HEK293 (cell line): ENCODE measurements at regions not wholly inside any gene's neighbourhood (a gene's known extent, or its start where the extent isn't known, plus 50 kb on each side); places are given as distances from the start of the nearest gene placed in this dataset.

Experiments
- CTCF ChIA-PET: fragments of 350-600 bp; formaldehyde crosslinking; extraction: SDS; loops from one replicate; lab custom pipeline; 2021; ENCODE audit warnings: antibody characterized with exemption; lab: Yijun Ruan, JAX
- POLR2A ChIA-PET: fragments of 300-600 bp; formaldehyde crosslinking; extraction: SDS; loops from one replicate; lab custom pipeline; 2020; ENCODE audit warnings: antibody characterized with exemption, inconsistent platforms; lab: Yijun Ruan, JAX
- H3K27ac ChIP-seq: fragments of 200-500 bp; sonication (Bioruptor generic); 2 replicates; pipeline ENCODE4 v1.5.1; 2014; ENCODE audit warnings: low read depth, low read length, control low read depth, inconsistent platforms; ENCODE audit errors: extremely low read depth
- H3K36me3 ChIP-seq, 2 experiments: fragments of 200-500 bp in 1 of 2; sonication (Bioruptor generic) in 1 of 2; 1 replicate in 1 of 2; 2 replicates in 1 of 2; pipeline ENCODE4 v1.5.1; 2014 to 2017; ENCODE audit warnings: inconsistent platforms in 2 of 2, low read length in 2 of 2; ENCODE audit not compliant: control insufficient read depth in 2 of 2, insufficient read depth in 1 of 2
- H3K4me1 ChIP-seq: fragments of 200-500 bp; sonication (Bioruptor generic); 2 replicates; pipeline ENCODE4 v1.5.1; 2014; ENCODE audit warnings: mild to moderate bottlenecking, low read length, inconsistent platforms; ENCODE audit not compliant: control insufficient read depth, insufficient read depth
- H3K4me3 ChIP-seq: 2 replicates; pipeline ENCODE4 v1.5.1; 2011; ENCODE audit warnings: low read depth, mild to moderate bottlenecking, control low read depth, low read length, moderate library complexity
- H3K9me3 ChIP-seq: fragments of 200-500 bp; sonication (Bioruptor generic); 2 replicates; pipeline ENCODE4 v1.5.1; 2014; ENCODE audit warnings: low read depth, low read length, inconsistent platforms; ENCODE audit not compliant: control insufficient read depth, insufficient read depth
- CTCF ChIP-seq: fragments of 450-650 bp; formaldehyde crosslinking; IDR thresholded peaks from 2 replicates; pipeline ENCODE4 v1.5.1; 2016; ENCODE audit warnings: missing biosample characterization, missing genetic modification characterization
- ELK4 ChIP-seq: IDR thresholded peaks from 2 replicates; pipeline ENCODE4 v1.6.1; 2011; ENCODE audit warnings: mild to moderate bottlenecking, low read depth, low read length, borderline replicate concordance
- FEZF1 ChIP-seq: fragments of 450-650 bp; formaldehyde crosslinking; IDR thresholded peaks from 2 replicates; pipeline ENCODE4 v1.5.1; 2016; ENCODE audit warnings: missing biosample characterization, missing genetic modification characterization
- KLF7 ChIP-seq: fragments of 450-650 bp; formaldehyde crosslinking; IDR thresholded peaks from 2 replicates; pipeline ENCODE4 v1.5.1; 2016; ENCODE audit warnings: missing biosample characterization, missing genetic modification characterization, borderline replicate concordance
- ZBTB48 ChIP-seq: fragments of 450-650 bp; formaldehyde crosslinking; IDR thresholded peaks from 2 replicates; pipeline ENCODE4 v1.5.1; 2016; ENCODE audit warnings: missing biosample characterization, missing genetic modification characterization
- ZNF10 ChIP-seq: fragments of 450-650 bp; formaldehyde crosslinking; IDR thresholded peaks from 2 replicates; pipeline ENCODE4 v1.5.1; 2017; ENCODE audit warnings: missing biosample characterization, missing genetic modification characterization
- ZNF248 ChIP-seq: fragments of 450-650 bp; formaldehyde crosslinking; IDR thresholded peaks from 2 replicates; pipeline ENCODE4 v1.5.1; 2017; ENCODE audit warnings: missing biosample characterization, missing genetic modification characterization
- ZNF600 ChIP-seq: fragments of 450-650 bp; formaldehyde crosslinking; IDR thresholded peaks from 2 replicates; pipeline ENCODE4 v1.5.1; 2016; ENCODE audit warnings: missing biosample characterization, missing genetic modification characterization
- ZNF624 ChIP-seq: fragments of 450-650 bp; formaldehyde crosslinking; IDR thresholded peaks from 2 replicates; pipeline ENCODE4 v1.5.1; 2017; ENCODE audit warnings: missing biosample characterization, missing genetic modification characterization
- ZNF654 ChIP-seq: fragments of 450-650 bp; formaldehyde crosslinking; IDR thresholded peaks from 2 replicates; pipeline ENCODE4 v1.5.1; 2016; ENCODE audit warnings: low read depth, missing biosample characterization, missing genetic modification characterization
- ZNF677 ChIP-seq: fragments of 450-650 bp; IDR thresholded peaks from 2 replicates; pipeline ENCODE4 v1.5.0; 2018; ENCODE audit warnings: missing biosample characterization, mild to moderate bottlenecking, missing genetic modification characterization, moderate library complexity
- ZNF843 ChIP-seq: fragments of 450-650 bp; formaldehyde crosslinking; IDR thresholded peaks from 2 replicates; pipeline ENCODE4 v1.5.1; 2016; ENCODE audit warnings: missing biosample characterization, missing genetic modification characterization
- TF ChIP-seq, protein P1 (sequence below): fragments of 450-650 bp; IDR thresholded peaks from 2 replicates; pipeline ENCODE4 v1.5.1; 2018; ENCODE audit warnings: missing biosample characterization, mild to moderate bottlenecking, missing genetic modification characterization
- TF ChIP-seq, protein P2 (sequence below): fragments of 450-650 bp; formaldehyde crosslinking; IDR thresholded peaks from 2 replicates; pipeline ENCODE4 v1.5.1; 2016; ENCODE audit warnings: missing biosample characterization, missing genetic modification characterization, borderline replicate concordance
- TF ChIP-seq, protein P3 (sequence below): fragments of 450-650 bp; formaldehyde crosslinking; IDR thresholded peaks from 2 replicates; pipeline ENCODE4 v1.5.1; 2016; ENCODE audit warnings: missing biosample characterization, missing genetic modification characterization
- TF ChIP-seq, protein P4 (sequence below): fragments of 450-650 bp; formaldehyde crosslinking; IDR thresholded peaks from 2 replicates; pipeline ENCODE4 v1.5.1; 2017; ENCODE audit warnings: missing biosample characterization, missing genetic modification characterization
- TF ChIP-seq, protein P5 (sequence below): fragments of 450-650 bp; formaldehyde crosslinking; IDR thresholded peaks from 2 replicates; pipeline ENCODE4 v1.5.1; 2017; ENCODE audit warnings: missing biosample characterization, missing genetic modification characterization
- TF ChIP-seq, protein P6 (sequence below): fragments of 450-650 bp; formaldehyde crosslinking; IDR thresholded peaks from 2 replicates; pipeline ENCODE4 v1.5.1; 2016; ENCODE audit warnings: missing biosample characterization, missing genetic modification characterization

DNA sequence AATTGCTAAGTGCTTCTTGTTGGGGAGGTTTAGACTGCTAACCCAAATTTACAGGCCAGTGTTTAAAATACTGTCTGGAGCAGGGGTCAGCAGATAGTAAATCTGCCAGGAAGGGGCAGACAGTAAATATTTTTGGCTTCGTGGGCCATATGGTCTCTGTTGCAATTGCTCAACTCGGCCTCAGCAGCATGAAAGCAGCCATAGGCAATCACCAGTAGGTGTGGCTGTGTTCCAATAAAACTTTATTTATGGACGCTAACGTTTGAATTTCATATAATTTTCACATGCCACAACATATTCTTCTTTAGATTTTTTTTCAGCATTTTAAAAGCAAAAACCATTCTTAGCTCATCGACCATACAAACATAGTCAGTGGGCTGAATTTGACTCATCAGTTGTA lies 172.7 kb downstream of the BRINP2 start:
- CTCF ChIA-PET = interaction anchor here (0.6 to 1.0 kb wide), 2 partner anchors 11 to 12 kb away, joined by 3 read pairs; no protein-coding TSS in a partner anchor
- H3K4me1 ChIP-seq = peaks cover 20% of the 10 kb centered on the region
- POLR2A ChIA-PET = no interaction called here
- H3K27ac ChIP-seq = 0 out of 2 replicates have a peak overlapping the region, but pooled peaks have one; percentile 4
- H3K36me3 ChIP-seq = no peaks in the 10 kb centered on the region
- no peaks in the 10 kb centered on the region for H3K9me3 ChIP-seq
- H3K4me3 ChIP-seq = no peak overlapping the region
- TF ChIP-seq ZNF600 (tag by site-specific recombination) = no peak
- no peak for TF ChIP-seq ZNF248 (tag by site-specific recombination)
- peak; percentile 75 for TF ChIP-seq ZNF10 (tag by site-specific recombination)
- TF ChIP-seq ZNF624 = no peak
- TF ChIP-seq, protein P1, sequence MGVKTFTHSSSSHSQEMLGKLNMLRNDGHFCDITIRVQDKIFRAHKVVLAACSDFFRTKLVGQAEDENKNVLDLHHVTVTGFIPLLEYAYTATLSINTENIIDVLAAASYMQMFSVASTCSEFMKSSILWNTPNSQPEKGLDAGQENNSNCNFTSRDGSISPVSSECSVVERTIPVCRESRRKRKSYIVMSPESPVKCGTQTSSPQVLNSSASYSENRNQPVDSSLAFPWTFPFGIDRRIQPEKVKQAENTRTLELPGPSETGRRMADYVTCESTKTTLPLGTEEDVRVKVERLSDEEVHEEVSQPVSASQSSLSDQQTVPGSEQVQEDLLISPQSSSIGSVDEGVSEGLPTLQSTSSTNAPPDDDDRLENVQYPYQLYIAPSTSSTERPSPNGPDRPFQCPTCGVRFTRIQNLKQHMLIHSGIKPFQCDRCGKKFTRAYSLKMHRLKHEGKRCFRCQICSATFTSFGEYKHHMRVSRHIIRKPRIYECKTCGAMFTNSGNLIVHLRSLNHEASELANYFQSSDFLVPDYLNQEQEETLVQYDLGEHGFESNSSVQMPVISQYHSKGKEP = 0 out of 2 replicates have a peak, but pooled peaks have one; percentile 9
- TF ChIP-seq, protein P2, sequence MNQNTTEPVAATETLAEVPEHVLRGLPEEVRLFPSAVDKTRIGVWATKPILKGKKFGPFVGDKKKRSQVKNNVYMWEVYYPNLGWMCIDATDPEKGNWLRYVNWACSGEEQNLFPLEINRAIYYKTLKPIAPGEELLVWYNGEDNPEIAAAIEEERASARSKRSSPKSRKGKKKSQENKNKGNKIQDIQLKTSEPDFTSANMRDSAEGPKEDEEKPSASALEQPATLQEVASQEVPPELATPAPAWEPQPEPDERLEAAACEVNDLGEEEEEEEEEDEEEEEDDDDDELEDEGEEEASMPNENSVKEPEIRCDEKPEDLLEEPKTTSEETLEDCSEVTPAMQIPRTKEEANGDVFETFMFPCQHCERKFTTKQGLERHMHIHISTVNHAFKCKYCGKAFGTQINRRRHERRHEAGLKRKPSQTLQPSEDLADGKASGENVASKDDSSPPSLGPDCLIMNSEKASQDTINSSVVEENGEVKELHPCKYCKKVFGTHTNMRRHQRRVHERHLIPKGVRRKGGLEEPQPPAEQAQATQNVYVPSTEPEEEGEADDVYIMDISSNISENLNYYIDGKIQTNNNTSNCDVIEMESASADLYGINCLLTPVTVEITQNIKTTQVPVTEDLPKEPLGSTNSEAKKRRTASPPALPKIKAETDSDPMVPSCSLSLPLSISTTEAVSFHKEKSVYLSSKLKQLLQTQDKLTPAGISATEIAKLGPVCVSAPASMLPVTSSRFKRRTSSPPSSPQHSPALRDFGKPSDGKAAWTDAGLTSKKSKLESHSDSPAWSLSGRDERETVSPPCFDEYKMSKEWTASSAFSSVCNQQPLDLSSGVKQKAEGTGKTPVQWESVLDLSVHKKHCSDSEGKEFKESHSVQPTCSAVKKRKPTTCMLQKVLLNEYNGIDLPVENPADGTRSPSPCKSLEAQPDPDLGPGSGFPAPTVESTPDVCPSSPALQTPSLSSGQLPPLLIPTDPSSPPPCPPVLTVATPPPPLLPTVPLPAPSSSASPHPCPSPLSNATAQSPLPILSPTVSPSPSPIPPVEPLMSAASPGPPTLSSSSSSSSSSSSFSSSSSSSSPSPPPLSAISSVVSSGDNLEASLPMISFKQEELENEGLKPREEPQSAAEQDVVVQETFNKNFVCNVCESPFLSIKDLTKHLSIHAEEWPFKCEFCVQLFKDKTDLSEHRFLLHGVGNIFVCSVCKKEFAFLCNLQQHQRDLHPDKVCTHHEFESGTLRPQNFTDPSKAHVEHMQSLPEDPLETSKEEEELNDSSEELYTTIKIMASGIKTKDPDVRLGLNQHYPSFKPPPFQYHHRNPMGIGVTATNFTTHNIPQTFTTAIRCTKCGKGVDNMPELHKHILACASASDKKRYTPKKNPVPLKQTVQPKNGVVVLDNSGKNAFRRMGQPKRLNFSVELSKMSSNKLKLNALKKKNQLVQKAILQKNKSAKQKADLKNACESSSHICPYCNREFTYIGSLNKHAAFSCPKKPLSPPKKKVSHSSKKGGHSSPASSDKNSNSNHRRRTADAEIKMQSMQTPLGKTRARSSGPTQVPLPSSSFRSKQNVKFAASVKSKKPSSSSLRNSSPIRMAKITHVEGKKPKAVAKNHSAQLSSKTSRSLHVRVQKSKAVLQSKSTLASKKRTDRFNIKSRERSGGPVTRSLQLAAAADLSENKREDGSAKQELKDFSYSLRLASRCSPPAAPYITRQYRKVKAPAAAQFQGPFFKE (tag by site-specific recombination) = no peak
- no peak for TF ChIP-seq ELK4
- TF ChIP-seq, protein P3, sequence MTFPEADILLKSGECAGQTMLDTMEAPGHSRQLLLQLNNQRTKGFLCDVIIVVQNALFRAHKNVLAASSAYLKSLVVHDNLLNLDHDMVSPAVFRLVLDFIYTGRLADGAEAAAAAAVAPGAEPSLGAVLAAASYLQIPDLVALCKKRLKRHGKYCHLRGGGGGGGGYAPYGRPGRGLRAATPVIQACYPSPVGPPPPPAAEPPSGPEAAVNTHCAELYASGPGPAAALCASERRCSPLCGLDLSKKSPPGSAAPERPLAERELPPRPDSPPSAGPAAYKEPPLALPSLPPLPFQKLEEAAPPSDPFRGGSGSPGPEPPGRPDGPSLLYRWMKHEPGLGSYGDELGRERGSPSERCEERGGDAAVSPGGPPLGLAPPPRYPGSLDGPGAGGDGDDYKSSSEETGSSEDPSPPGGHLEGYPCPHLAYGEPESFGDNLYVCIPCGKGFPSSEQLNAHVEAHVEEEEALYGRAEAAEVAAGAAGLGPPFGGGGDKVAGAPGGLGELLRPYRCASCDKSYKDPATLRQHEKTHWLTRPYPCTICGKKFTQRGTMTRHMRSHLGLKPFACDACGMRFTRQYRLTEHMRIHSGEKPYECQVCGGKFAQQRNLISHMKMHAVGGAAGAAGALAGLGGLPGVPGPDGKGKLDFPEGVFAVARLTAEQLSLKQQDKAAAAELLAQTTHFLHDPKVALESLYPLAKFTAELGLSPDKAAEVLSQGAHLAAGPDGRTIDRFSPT (tag by site-specific recombination) = no peak
- TF ChIP-seq, protein P4, sequence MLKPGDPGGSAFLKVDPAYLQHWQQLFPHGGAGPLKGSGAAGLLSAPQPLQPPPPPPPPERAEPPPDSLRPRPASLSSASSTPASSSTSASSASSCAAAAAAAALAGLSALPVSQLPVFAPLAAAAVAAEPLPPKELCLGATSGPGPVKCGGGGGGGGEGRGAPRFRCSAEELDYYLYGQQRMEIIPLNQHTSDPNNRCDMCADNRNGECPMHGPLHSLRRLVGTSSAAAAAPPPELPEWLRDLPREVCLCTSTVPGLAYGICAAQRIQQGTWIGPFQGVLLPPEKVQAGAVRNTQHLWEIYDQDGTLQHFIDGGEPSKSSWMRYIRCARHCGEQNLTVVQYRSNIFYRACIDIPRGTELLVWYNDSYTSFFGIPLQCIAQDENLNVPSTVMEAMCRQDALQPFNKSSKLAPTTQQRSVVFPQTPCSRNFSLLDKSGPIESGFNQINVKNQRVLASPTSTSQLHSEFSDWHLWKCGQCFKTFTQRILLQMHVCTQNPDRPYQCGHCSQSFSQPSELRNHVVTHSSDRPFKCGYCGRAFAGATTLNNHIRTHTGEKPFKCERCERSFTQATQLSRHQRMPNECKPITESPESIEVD (tag by site-specific recombination) = 0 out of 2 replicates have a peak, but pooled peaks have one; percentile 10
- peak; percentile 66 for TF ChIP-seq FEZF1 (tag by site-specific recombination)
- TF ChIP-seq ZNF843 (tag by site-specific recombination) = no peak
- TF ChIP-seq ZNF677 (tag by site-specific recombination) = no peak
- TF ChIP-seq, protein P5, sequence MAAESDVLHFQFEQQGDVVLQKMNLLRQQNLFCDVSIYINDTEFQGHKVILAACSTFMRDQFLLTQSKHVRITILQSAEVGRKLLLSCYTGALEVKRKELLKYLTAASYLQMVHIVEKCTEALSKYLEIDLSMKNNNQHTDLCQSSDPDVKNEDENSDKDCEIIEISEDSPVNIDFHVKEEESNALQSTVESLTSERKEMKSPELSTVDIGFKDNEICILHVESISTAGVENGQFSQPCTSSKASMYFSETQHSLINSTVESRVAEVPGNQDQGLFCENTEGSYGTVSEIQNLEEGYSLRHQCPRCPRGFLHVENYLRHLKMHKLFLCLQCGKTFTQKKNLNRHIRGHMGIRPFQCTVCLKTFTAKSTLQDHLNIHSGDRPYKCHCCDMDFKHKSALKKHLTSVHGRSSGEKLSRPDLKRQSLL (tag by site-specific recombination) = no peak
- peak; percentile 8; the same call in 1 of the 2 replicates for TF ChIP-seq ZNF654
- no peak for TF ChIP-seq ZBTB48 (tag by site-specific recombination)
- 0 out of 2 replicates have a peak, but pooled peaks have one; percentile 31 for TF ChIP-seq CTCF
- TF ChIP-seq, protein P6, sequence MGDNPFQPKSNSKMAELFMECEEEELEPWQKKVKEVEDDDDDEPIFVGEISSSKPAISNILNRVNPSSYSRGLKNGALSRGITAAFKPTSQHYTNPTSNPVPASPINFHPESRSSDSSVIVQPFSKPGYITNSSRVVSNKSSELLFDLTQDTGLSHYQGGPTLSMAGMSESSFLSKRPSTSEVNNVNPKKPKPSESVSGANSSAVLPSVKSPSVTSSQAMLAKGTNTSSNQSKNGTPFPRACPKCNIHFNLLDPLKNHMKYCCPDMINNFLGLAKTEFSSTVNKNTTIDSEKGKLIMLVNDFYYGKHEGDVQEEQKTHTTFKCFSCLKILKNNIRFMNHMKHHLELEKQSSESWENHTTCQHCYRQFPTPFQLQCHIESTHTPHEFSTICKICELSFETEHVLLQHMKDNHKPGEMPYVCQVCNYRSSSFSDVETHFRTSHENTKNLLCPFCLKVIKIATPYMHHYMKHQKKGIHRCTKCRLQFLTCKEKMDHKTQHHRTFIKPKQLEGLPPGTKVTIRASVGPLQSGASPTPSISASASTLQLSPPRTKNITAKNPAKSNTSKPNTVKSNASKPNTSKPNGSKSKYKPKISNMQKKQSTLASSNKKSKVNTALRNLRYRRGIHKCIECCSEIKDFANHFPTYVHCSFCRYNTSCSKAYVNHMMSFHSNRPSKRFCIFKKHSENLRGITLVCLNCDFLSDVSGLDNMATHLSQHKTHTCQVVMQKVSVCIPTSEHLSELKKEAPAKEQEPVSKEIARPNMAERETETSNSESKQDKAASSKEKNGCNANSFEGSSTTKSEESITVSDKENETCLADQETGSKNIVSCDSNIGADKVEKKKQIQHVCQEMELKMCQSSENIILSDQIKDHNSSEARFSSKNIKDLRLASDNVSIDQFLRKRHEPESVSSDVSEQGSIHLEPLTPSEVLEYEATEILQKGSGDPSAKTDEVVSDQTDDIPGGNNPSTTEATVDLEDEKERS (tag by site-specific recombination) = no peak
- no peak for TF ChIP-seq KLF7
